ENCODE measurements at regions not wholly inside any gene's neighbourhood (a gene's known extent, or its start where the extent isn't known, plus 50 kb on each side); places are given as distances from the start of the nearest gene placed in this dataset.

- Mint-ChIP-seq H3K4me1 (no peaks in the 10 kb centered on the region), H3K36me3 (no peaks in the 10 kb centered on the region), H3K27me3 (peaks cover 12% of the 10 kb centered on the region in 2 donors), H3K9me3 (no peaks in the 10 kb centered on the region), H3K4me3 (no peak overlapping the region), H3K27ac (no peak overlapping the region)
- ChIA-PET POLR2A (no interaction called here), CTCF (no interaction called here)
- no peaks in the 10 kb centered on the region for H3K9me3 ChIP-seq
- WGBS (ENCODE audit: insufficient coverage) = 96% methylated on average over 5 of the region's 6 CpGs
- H3K27ac ChIP-seq (ENCODE audit: low read length) = no peak overlapping the region
- peaks cover 0 to 6% of the 10 kb centered on the region in 2 experiments for H3K27me3 ChIP-seq (replicated peaks in 1 of 2; ENCODE audit: control insufficient read depth in 2 of 2, extremely low read depth in 1 of 2, insufficient read depth in 2 of 2, low read length in 1 of 2)
- H3K4me3 ChIP-seq (ENCODE audit: control insufficient read depth in 1 of 2, extremely low read depth in 1 of 2, low read length in 1 of 2) = no peak overlapping the region
- H3K36me3 ChIP-seq (ENCODE audit: control insufficient read depth in 2 of 2, extremely low read depth in 1 of 2, insufficient read depth in 1 of 2, low read length in 1 of 2) = no peaks in the 10 kb centered on the region
- ATAC-seq (replicated peaks in 1 of 4) = no peak
- DNase-seq = no peak
- no peaks in the 10 kb centered on the region for H3K4me1 ChIP-seq (ENCODE audit: control insufficient read depth in 1 of 2, extremely low read depth in 1 of 2, insufficient read depth in 2 of 2, low read length in 2 of 2)
These were observed 1202.6 kb downstream of the TBC1D22A start for GRCh38 chr22:47965066-47965465.

GRCh38 chr22:47963660-47964059, 1201.2 kb downstream of the TBC1D22A start:
- H3K4me3 Mint-ChIP-seq = no peak overlapping the region
- H3K4me1 Mint-ChIP-seq = no peaks in the 10 kb centered on the region
- no peak for ATAC-seq (replicated peaks in 1 of 4)

GRCh38 chr22:47957649-47958048, 1195.2 kb downstream of the TBC1D22A start:
- Mint-ChIP-seq H3K27me3 (peaks cover 3 to 4% of the 10 kb centered on the region in 2 donors), H3K36me3 (no peaks in the 10 kb centered on the region), H3K9me3 (peaks cover 4 to 12% (median 6%) of the 10 kb centered on the region in 3 donors), H3K4me3 (no peak overlapping the region), H3K27ac (no peak overlapping the region), H3K4me1 (no peaks in the 10 kb centered on the region)
- DNase-seq (no peak), ATAC-seq (replicated peaks in 1 of 4) (no peak)
- H3K4me1 ChIP-seq (ENCODE audit: control insufficient read depth in 1 of 2, extremely low read depth in 1 of 2, insufficient read depth in 2 of 2, low read length in 2 of 2) = no peaks in the 10 kb centered on the region
- no peaks in the 10 kb centered on the region for H3K36me3 ChIP-seq (ENCODE audit: control insufficient read depth in 2 of 2, extremely low read depth in 1 of 2, insufficient read depth in 1 of 2, low read length in 1 of 2)
- H3K27me3 ChIP-seq (replicated peaks in 1 of 2; ENCODE audit: control insufficient read depth in 2 of 2, extremely low read depth in 1 of 2, insufficient read depth in 2 of 2, low read length in 1 of 2) = peaks cover 0 to 2% of the 10 kb centered on the region in 2 experiments
- no CpG with 5 or more reads among the region's 2 CpGs for WGBS (ENCODE audit: insufficient coverage)
- peaks cover 3% of the 10 kb centered on the region for H3K9me3 ChIP-seq
- H3K4me3 ChIP-seq (ENCODE audit: control insufficient read depth in 1 of 2, extremely low read depth in 1 of 2, low read length in 1 of 2) = no peak overlapping the region
- ChIA-PET POLR2A (no interaction called here), CTCF (no interaction called here)
- no peak overlapping the region for H3K27ac ChIP-seq (ENCODE audit: low read length)

More at GRCh38 chr22:47963660-47964059, 1201.2 kb downstream of the TBC1D22A start:
- ChIA-PET POLR2A (no interaction called here), CTCF (no interaction called here)
- H3K9me3 ChIP-seq = no peaks in the 10 kb centered on the region
- WGBS (ENCODE audit: insufficient coverage) = 84% methylated on average over 4 of the region's 6 CpGs
- Mint-ChIP-seq H3K9me3 (peaks cover 2 to 3% (median 3%) of the 10 kb centered on the region in 3 donors), H3K27me3 (peaks cover 12% of the 10 kb centered on the region in 2 donors), H3K36me3 (no peaks in the 10 kb centered on the region), H3K27ac (no peak overlapping the region)
- no peak for DNase-seq
- no peak overlapping the region for H3K4me3 ChIP-seq (ENCODE audit: control insufficient read depth in 1 of 2, extremely low read depth in 1 of 2, low read length in 1 of 2)
- H3K27me3 ChIP-seq (replicated peaks in 1 of 2; ENCODE audit: control insufficient read depth in 2 of 2, extremely low read depth in 1 of 2, insufficient read depth in 2 of 2, low read length in 1 of 2) = peaks cover 0 to 6% of the 10 kb centered on the region in 2 experiments
- no peak overlapping the region for H3K27ac ChIP-seq (ENCODE audit: low read length)
- no peaks in the 10 kb centered on the region for H3K4me1 ChIP-seq (ENCODE audit: control insufficient read depth in 1 of 2, extremely low read depth in 1 of 2, insufficient read depth in 2 of 2, low read length in 2 of 2)
- no peaks in the 10 kb centered on the region for H3K36me3 ChIP-seq (ENCODE audit: control insufficient read depth in 2 of 2, extremely low read depth in 1 of 2, insufficient read depth in 1 of 2, low read length in 1 of 2)

- H3K36me3 Mint-ChIP-seq = no peaks in the 10 kb centered on the region
- POLR2A ChIA-PET = no interaction called here
- ATAC-seq (replicated peaks in 1 of 4) = no peak
These were observed 1191.7 kb downstream of the TBC1D22A start for GRCh38 chr22:47954107-47954506.

GRCh38 chr22:47944941-47945340, 1182.5 kb downstream of the TBC1D22A start:
- Histone ChIP-seq H3K4me3 (ENCODE audit: control insufficient read depth in 1 of 2, extremely low read depth in 1 of 2, low read length in 1 of 2) (no peak overlapping the region), H3K27ac (ENCODE audit: low read length) (no peak overlapping the region), H3K9me3 (no peaks in the 10 kb centered on the region), H3K36me3 (ENCODE audit: control insufficient read depth in 2 of 2, extremely low read depth in 1 of 2, insufficient read depth in 1 of 2, low read length in 1 of 2) (no peaks in the 10 kb centered on the region), H3K4me1 (ENCODE audit: control insufficient read depth in 1 of 2, extremely low read depth in 1 of 2, insufficient read depth in 2 of 2, low read length in 2 of 2) (peaks cover 0 to 10% of the 10 kb centered on the region in 2 experiments), H3K27me3 (replicated peaks in 1 of 2; ENCODE audit: control insufficient read depth in 2 of 2, extremely low read depth in 1 of 2, insufficient read depth in 2 of 2, low read length in 1 of 2) (peaks cover 0 to 4% of the 10 kb centered on the region in 2 experiments)
- Mint-ChIP-seq H3K27ac (no peak overlapping the region), H3K9me3 (peaks cover 0 to 6% (median 0%) of the 10 kb centered on the region in 3 donors), H3K36me3 (no peaks in the 10 kb centered on the region), H3K4me3 (no peak overlapping the region), H3K27me3 (peaks cover 3 to 10% of the 10 kb centered on the region in 2 donors), H3K4me1 (peaks cover 13 to 16% (median 14%) of the 10 kb centered on the region in 3 donors)
- ATAC-seq (replicated peaks in 1 of 4) (no peak), DNase-seq (no peak)
- WGBS (ENCODE audit: insufficient coverage) = 84% methylated on average over 6 of the region's 6 CpGs
- ChIA-PET CTCF (no interaction called here), POLR2A (no interaction called here)

More at GRCh38 chr22:47954107-47954506, 1191.7 kb downstream of the TBC1D22A start:
- no peak for DNase-seq
- Histone ChIP-seq H3K4me1 (ENCODE audit: control insufficient read depth in 1 of 2, extremely low read depth in 1 of 2, insufficient read depth in 2 of 2, low read length in 2 of 2) (no peaks in the 10 kb centered on the region), H3K9me3 (peaks cover 3% of the 10 kb centered on the region), H3K36me3 (ENCODE audit: control insufficient read depth in 2 of 2, extremely low read depth in 1 of 2, insufficient read depth in 1 of 2, low read length in 1 of 2) (no peaks in the 10 kb centered on the region), H3K4me3 (ENCODE audit: control insufficient read depth in 1 of 2, extremely low read depth in 1 of 2, low read length in 1 of 2) (no peak overlapping the region), H3K27ac (ENCODE audit: low read length) (no peak overlapping the region), H3K27me3 (replicated peaks in 1 of 2; ENCODE audit: control insufficient read depth in 2 of 2, extremely low read depth in 1 of 2, insufficient read depth in 2 of 2, low read length in 1 of 2) (no peaks in the 10 kb centered on the region)
- Mint-ChIP-seq H3K4me3 (no peak overlapping the region), H3K9me3 (peaks cover 6 to 12% (median 10%) of the 10 kb centered on the region in 3 donors), H3K27ac (no peak overlapping the region), H3K4me1 (no peaks in the 10 kb centered on the region), H3K27me3 (peaks cover 9 to 17% of the 10 kb centered on the region in 2 donors)
- CTCF ChIA-PET = no interaction called here
- 77% methylated on average over 4 of the region's 7 CpGs for WGBS (ENCODE audit: insufficient coverage)

GRCh38 chr22:47943729-47944700, 1181.6 kb downstream of the TBC1D22A start:
- no peak overlapping the region for H3K4me3 Mint-ChIP-seq
- H3K9me3 Mint-ChIP-seq = no peaks in the 10 kb centered on the region
- peak overlapping the region in 1 of 2 donors; percentile 6 for H3K27ac Mint-ChIP-seq
- no peaks in the 10 kb centered on the region for H3K9me3 ChIP-seq
- no peak for ATAC-seq (replicated peaks in 1 of 4)
- H3K4me1 ChIP-seq (ENCODE audit: control insufficient read depth in 1 of 2, extremely low read depth in 1 of 2, insufficient read depth in 2 of 2, low read length in 2 of 2) = peaks cover 0 to 10% of the 10 kb centered on the region in 2 experiments
- H3K36me3 Mint-ChIP-seq = no peaks in the 10 kb centered on the region
- ChIA-PET CTCF (no interaction called here), POLR2A (no interaction called here)
- no peak overlapping the region for H3K4me3 ChIP-seq (ENCODE audit: control insufficient read depth in 1 of 2, extremely low read depth in 1 of 2, low read length in 1 of 2)
- peaks cover 0 to 4% of the 10 kb centered on the region in 2 experiments for H3K27me3 ChIP-seq (replicated peaks in 1 of 2; ENCODE audit: control insufficient read depth in 2 of 2, extremely low read depth in 1 of 2, insufficient read depth in 2 of 2, low read length in 1 of 2)
- H3K27ac ChIP-seq (ENCODE audit: low read length) = no peak overlapping the region
- 84% methylated on average over 8 of the region's 13 CpGs for WGBS (ENCODE audit: insufficient coverage)
- no peak for DNase-seq
- H3K4me1 Mint-ChIP-seq = peaks cover 13 to 16% (median 14%) of the 10 kb centered on the region in 3 donors
- no peaks in the 10 kb centered on the region for H3K36me3 ChIP-seq (ENCODE audit: control insufficient read depth in 2 of 2, extremely low read depth in 1 of 2, insufficient read depth in 1 of 2, low read length in 1 of 2)
- H3K27me3 Mint-ChIP-seq = peaks cover 3% of the 10 kb centered on the region in 2 donors

Measured in T-cell (primary cell).